H1 (cell line): ENCODE measurements at regions not wholly inside any gene's neighbourhood (a gene's known extent, or its start where the extent isn't known, plus 50 kb on each side); places are given as distances from the start of the nearest gene placed in this dataset.

Experiments
- CTCF ChIA-PET: fragments of 300-600 bp; sonication (Branson Sonifier 250); formaldehyde crosslinking; loops from one replicate; lab custom pipeline; 2021; ENCODE audit not compliant: partially characterized antibody; lab: Charles Lee
- POLR2A ChIA-PET: fragments of 300-600 bp; sonication (Branson Sonifier 250); formaldehyde crosslinking; loops from one replicate; lab custom pipeline; 2021; ENCODE audit warnings: inconsistent platforms; ENCODE audit not compliant: partially characterized antibody; lab: Charles Lee
- DNase-seq, 2 experiments: peaks; one replicate each; pipeline versions ENCODE4 v3.0.0 to v3.0.0-alpha.2; 2010 to 2022; ENCODE audit warnings: low spot score in 2 of 2, low read depth in 1 of 2, mixed read lengths in 1 of 2
- FAIRE-seq: peaks from 2 replicates; lab custom pipeline; 2011; peaks lifted over from hg19 to GRCh38; lab: Jason Lieb, UNC
- H2AFZ ChIP-seq: 2 replicates; pipeline ENCODE4 v1.8.1; 2012; ENCODE audit warnings: low read length, inconsistent platforms
- H2AK5ac ChIP-seq: 2 replicates; pipeline ENCODE4 v1.6.1; 2013; ENCODE audit warnings: low read depth, low read length
- H2BK120ac ChIP-seq: replicated peaks from 2 replicates; pipeline ENCODE3; 2013; ENCODE audit warnings: low read depth, low read length, inconsistent platforms
- H2BK12ac ChIP-seq: 2 replicates; pipeline ENCODE4 v1.6.1; 2013; ENCODE audit warnings: low read depth, low read length
- H2BK15ac ChIP-seq: 2 replicates; pipeline ENCODE4 v1.6.1; 2013; ENCODE audit warnings: low read length
- H2BK20ac ChIP-seq: 2 replicates; pipeline ENCODE4 v1.6.1; 2013; ENCODE audit warnings: low read length
- H2BK5ac ChIP-seq: 2 replicates; pipeline ENCODE4 v1.6.1; 2013; ENCODE audit warnings: low read depth, low read length
- H3K14ac ChIP-seq: 2 replicates; pipeline ENCODE4 v1.6.1; 2013; ENCODE audit warnings: inconsistent platforms; ENCODE audit not compliant: insufficient read length
- H3K18ac ChIP-seq: 2 replicates; pipeline ENCODE4 v1.6.1; 2013; ENCODE audit warnings: low read length; ENCODE audit errors: extremely low read depth
- H3K23ac ChIP-seq: 2 replicates; pipeline ENCODE4 v1.6.1; 2013; ENCODE audit warnings: inconsistent platforms; ENCODE audit not compliant: insufficient read length
- H3K23me2 ChIP-seq: 2 replicates; pipeline ENCODE4 v1.6.1; 2013; ENCODE audit warnings: low read depth, low read length
- H3K27ac ChIP-seq: 2 replicates; pipeline ENCODE4 v1.6.1; 2011; ENCODE audit warnings: low read depth, low read length, inconsistent platforms
- H3K27me3 ChIP-seq, 4 experiments: replicated peaks in 1 of 4; 1 replicate in 1 of 4; 2 replicates in 3 of 4; pipeline versions ENCODE4 v1.6.1 to v1.8.1; 2011 to 2013; ENCODE audit warnings: low read length in 3 of 4, mild to moderate bottlenecking in 3 of 4, inconsistent platforms in 2 of 4, mixed read lengths in 2 of 4, moderate library complexity in 1 of 4; ENCODE audit not compliant: control insufficient read depth in 3 of 4, insufficient read depth in 3 of 4; ENCODE audit errors: extremely low read depth in 1 of 4
- H3K36me3 ChIP-seq, 4 experiments: 2 replicates each; pipeline versions ENCODE4 v1.6.1 to v1.8.1; 2011 to 2013; ENCODE audit warnings: mild to moderate bottlenecking in 4 of 4, low read length in 3 of 4, moderate library complexity in 2 of 4, control low read depth in 1 of 4, inconsistent platforms in 1 of 4; ENCODE audit not compliant: insufficient read depth in 4 of 4, control insufficient read depth in 2 of 4
- H3K4ac ChIP-seq: replicated peaks from 2 replicates; pipeline ENCODE3; 2013; ENCODE audit warnings: low read length, low read depth, mixed read lengths, inconsistent platforms; ENCODE audit not compliant: insufficient read length
- H3K4me1 ChIP-seq, 4 experiments: replicated peaks in 1 of 4; 1 replicate in 1 of 4; 2 replicates in 3 of 4; pipeline versions ENCODE4 v1.6.1 to v1.8.1; 2011 to 2013; ENCODE audit warnings: low read length in 3 of 4, inconsistent platforms in 2 of 4, mixed read lengths in 1 of 4; ENCODE audit not compliant: insufficient read depth in 4 of 4, control insufficient read depth in 3 of 4
- H3K4me2 ChIP-seq, 2 experiments: 2 replicates each; pipeline versions ENCODE4 v1.6.1 to v1.8.1; 2011 to 2013; ENCODE audit warnings: low read depth in 2 of 2, low read length in 2 of 2, control low read depth in 1 of 2, inconsistent platforms in 1 of 2, mild to moderate bottlenecking in 1 of 2; ENCODE audit not compliant: insufficient read depth in 1 of 2
- H3K4me3 ChIP-seq, 4 experiments: fragments of 200-600, 300-600 bp in 1 of 4; sonication (generic), shearing (Covaris generic), sonication (Bioruptor Twin) in 1 of 4; 2 replicates each; pipeline versions ENCODE4 v1.5.1 to v1.8.1; 2011 to 2016; ENCODE audit warnings: low read length in 4 of 4, low read depth in 3 of 4, control low read depth in 2 of 4, inconsistent platforms in 2 of 4, mild to moderate bottlenecking in 2 of 4, mixed read lengths in 1 of 4, moderate library complexity in 1 of 4; ENCODE audit not compliant: insufficient read depth in 2 of 4; ENCODE audit errors: extremely low read depth in 1 of 4
- H3K56ac ChIP-seq: replicated peaks from 2 replicates; pipeline ENCODE3; 2013; ENCODE audit warnings: low read depth, mild to moderate bottlenecking, mixed read lengths, low read length, inconsistent platforms; ENCODE audit not compliant: insufficient read length
- H3K79me1 ChIP-seq: 2 replicates; pipeline ENCODE4 v1.6.1; 2013; ENCODE audit warnings: low read depth, low read length, control low read depth
- H3K79me2 ChIP-seq, 2 experiments: 2 replicates each; pipeline versions ENCODE4 v1.6.1 to v1.8.1; 2012 to 2013; ENCODE audit warnings: low read length in 2 of 2, mild to moderate bottlenecking in 2 of 2, inconsistent platforms in 1 of 2; ENCODE audit not compliant: insufficient read depth in 2 of 2, control insufficient read depth in 1 of 2
- H3K9ac ChIP-seq, 4 experiments: replicated peaks in 1 of 4; 1 replicate in 1 of 4; 2 replicates in 3 of 4; pipeline versions ENCODE4 v1.6.1 to v1.8.1; 2011 to 2013; ENCODE audit warnings: low read depth in 3 of 4, low read length in 3 of 4, control low read depth in 2 of 4, mild to moderate bottlenecking in 2 of 4, moderate library complexity in 2 of 4, inconsistent platforms in 1 of 4; ENCODE audit errors: extremely low read depth in 1 of 4
- H3K9me3 ChIP-seq, 2 experiments: 2 replicates each; pipeline versions ENCODE4 v1.6.1 to v1.8.1; 2012 to 2013; ENCODE audit warnings: mild to moderate bottlenecking in 2 of 2, moderate library complexity in 2 of 2, control low read depth in 1 of 2, inconsistent platforms in 1 of 2, low read depth in 1 of 2, low read length in 1 of 2, mixed read lengths in 1 of 2; ENCODE audit not compliant: insufficient read depth in 2 of 2
- H4K20me1 ChIP-seq, 2 experiments: replicated peaks in 1 of 2; 2 replicates each; pipeline versions ENCODE3 to v1.8.1; 2011 to 2013; ENCODE audit warnings: inconsistent platforms in 2 of 2, low read length in 2 of 2, mild to moderate bottlenecking in 1 of 2; ENCODE audit not compliant: insufficient read depth in 2 of 2, control insufficient read depth in 1 of 2
- H4K5ac ChIP-seq: 2 replicates; pipeline ENCODE4 v1.6.1; 2013; ENCODE audit warnings: low read length, low read depth, mixed read lengths, inconsistent platforms; ENCODE audit not compliant: insufficient read length
- H4K8ac ChIP-seq: 2 replicates; pipeline ENCODE4 v1.8.0; 2013; ENCODE audit warnings: mild to moderate bottlenecking, moderate library complexity, low read length, inconsistent platforms; ENCODE audit not compliant: insufficient read depth; ENCODE audit errors: extremely low read depth
- H4K91ac ChIP-seq: replicated peaks from 2 replicates; pipeline ENCODE3; 2013; ENCODE audit warnings: low read length, mixed read lengths, inconsistent platforms; ENCODE audit not compliant: insufficient read length
- CBX8 ChIP-seq: fragments of 300-800, 300-1000 bp; sonication (generic); IDR thresholded peaks from 2 replicates; pipeline ENCODE4 v1.7.1; 2016; ENCODE audit warnings: low read depth, low read length, borderline replicate concordance
- EP300 ChIP-seq, 2 experiments: IDR thresholded peaks; 1 replicate in 1 of 2; 2 replicates in 1 of 2; pipeline ENCODE4 v1.6.1; 2011 to 2012; ENCODE audit warnings: low read depth in 2 of 2, low read length in 2 of 2, mild to moderate bottlenecking in 2 of 2, borderline replicate concordance in 1 of 2, inconsistent platforms in 1 of 2, moderate library complexity in 1 of 2
- MAFK ChIP-seq: IDR thresholded peaks from 2 replicates; pipeline ENCODE4 v1.6.1; 2012; ENCODE audit warnings: low read depth, mild to moderate bottlenecking, improper control_type of control experiment, low read length
- NANOG ChIP-seq: IDR thresholded peaks from 2 replicates; pipeline ENCODE4 v1.6.1; 2011; ENCODE audit warnings: low read length, low read depth, mild to moderate bottlenecking, inconsistent platforms; ENCODE audit not compliant: insufficient read depth, poor library complexity, severe bottlenecking
- PHF8 ChIP-seq: fragments of 200-600 bp; sonication (generic); conservative IDR thresholded peaks from 2 replicates; pipeline ENCODE4 v1.7.1; 2012; ENCODE audit warnings: low read depth, mild to moderate bottlenecking, inconsistent platforms, low read length, moderate library complexity
- POLR2AphosphoS5 ChIP-seq: IDR thresholded peaks from 2 replicates; pipeline ENCODE4 v1.6.1; 2011; ENCODE audit warnings: low read depth, low read length
- POU5F1 ChIP-seq: IDR thresholded peaks from 2 replicates; pipeline ENCODE4 v1.6.1; 2011; ENCODE audit warnings: low read depth, mild to moderate bottlenecking, low read length, moderate library complexity
- SAP30 ChIP-seq: fragments of 300-600 bp; sonication (generic); IDR thresholded peaks from 2 replicates; pipeline ENCODE4 v1.7.1; 2012; ENCODE audit warnings: low read length, moderate library complexity, mild to moderate bottlenecking, inconsistent platforms; ENCODE audit not compliant: insufficient read depth, insufficient replicate concordance
- SP1 ChIP-seq: IDR thresholded peaks from 2 replicates; pipeline ENCODE4 v1.6.1; 2011; ENCODE audit warnings: low read depth, low read length
- TBP ChIP-seq: IDR thresholded peaks from 2 replicates; pipeline ENCODE4 v1.6.1; 2011; ENCODE audit warnings: low read depth, low read length, improper control_type of control experiment
- TEAD4 ChIP-seq: IDR thresholded peaks from 2 replicates; pipeline ENCODE4 v1.6.1; 2012; ENCODE audit warnings: low read depth, low read length, inconsistent platforms, mixed read lengths
- WGBS, 2 experiments: shearing (Covaris generic) in 1 of 2; methylation state at CpG; one replicate each; pipeline versions ENCODE4 v1.1.6 to v1.1.7; 2013 to 2015; ENCODE audit warnings: low lambda C conversion rate in 2 of 2, mixed read lengths in 2 of 2, inconsistent platforms in 1 of 2, low coverage in 1 of 2, missing lambda C conversion rate in 1 of 2; ENCODE audit not compliant: insufficient replicate concordance in 2 of 2, insufficient coverage in 1 of 2, insufficient read length in 1 of 2; ENCODE audit errors: extremely low coverage in 1 of 2, missing lambda C conversion rate in 1 of 2; 5-methylcytosine and 5-hydroxymethylcytosine counted together

- no peak overlapping the region for H2BK20ac ChIP-seq
- 93% methylated on average over 2 of the region's 2 CpGs; no CpG with 5 or more reads in 1 of the 2 experiments for WGBS, 2 experiments
Observed at GRCh38 chr5:144822503-144822902, 651.8 kb downstream of the KCTD16 start.

More at GRCh38 chr5:144822503-144822902, 651.8 kb downstream of the KCTD16 start:
- Histone ChIP-seq H4K8ac (no peak overlapping the region), H3K4ac (no peak overlapping the region), H4K5ac (no peak overlapping the region), H4K20me1 (no peaks in the 10 kb centered on the region), H2AK5ac (no peak overlapping the region), H3K9ac (no peak overlapping the region), H3K23ac (no peak overlapping the region), H2BK12ac (no peak overlapping the region), H3K56ac (no peak overlapping the region), H3K27ac (no peak overlapping the region), H2BK120ac (no peak overlapping the region), H3K4me1 (no peaks in the 10 kb centered on the region), H3K79me1 (no peaks in the 10 kb centered on the region), H3K9me3 (no peaks in the 10 kb centered on the region), H2AFZ (no peak overlapping the region), H2BK5ac (no peak overlapping the region), H3K4me3 (no peak overlapping the region), H3K36me3 (no peaks in the 10 kb centered on the region), H3K23me2 (no peaks in the 10 kb centered on the region), H3K4me2 (no peak overlapping the region), H3K18ac (no peak overlapping the region), H3K79me2 (no peaks in the 10 kb centered on the region), H2BK15ac (no peak overlapping the region), H3K14ac (no peak overlapping the region), H3K27me3 (no peaks in the 10 kb centered on the region), H4K91ac (no peak overlapping the region)
- DNase-seq, result no peak
- CTCF ChIA-PET, result no interaction called here
- TF ChIP-seq NANOG, result no peak
- no peak for TF ChIP-seq TBP
- TF ChIP-seq POLR2AphosphoS5, result no peak
- TF ChIP-seq CBX8, result no peak
- no peak for TF ChIP-seq MAFK
- no peak for TF ChIP-seq SP1
- no peak for TF ChIP-seq TEAD4
- no peak for TF ChIP-seq PHF8
- no peak for TF ChIP-seq EP300 (IDR thresholded peaks at IDR 0.05; ENCODE audit: borderline replicate concordance in 1 of 2, low read depth in 2 of 2, low read length in 2 of 2)
- TF ChIP-seq SAP30, result no peak
- no peak for TF ChIP-seq POU5F1
- FAIRE-seq, result no peak
- POLR2A ChIA-PET, result no interaction called here
